Mesendoderm (in vitro differentiated cells): ENCODE measurements at regions not wholly inside any gene's neighbourhood (a gene's known extent, or its start where the extent isn't known, plus 50 kb on each side); places are given as distances from the start of the nearest gene placed in this dataset.

Experiments
- DNase-seq: peaks from one replicate; pipeline ENCODE4 v3.0.0; 2013
- H2AK5ac ChIP-seq: 2 replicates; pipeline ENCODE4 v1.6.1; 2013; ENCODE audit warnings: low read length, inconsistent platforms
- H2BK120ac ChIP-seq: 2 replicates; pipeline ENCODE4 v1.6.1; 2013; ENCODE audit warnings: low read depth, mild to moderate bottlenecking, low read length, moderate library complexity, mixed read lengths
- H2BK15ac ChIP-seq: replicated peaks from 2 replicates; pipeline ENCODE4 v1.6.1; 2013; ENCODE audit warnings: low read depth, mild to moderate bottlenecking, moderate library complexity
- H2BK5ac ChIP-seq: 2 replicates; pipeline ENCODE4 v1.6.1; 2013; ENCODE audit warnings: low read length, inconsistent platforms
- H3K18ac ChIP-seq: 2 replicates; pipeline ENCODE4 v1.6.1; 2013; ENCODE audit warnings: mild to moderate bottlenecking, low read length, mixed read lengths
- H3K23ac ChIP-seq: one replicate; pipeline ENCODE4 v1.6.1; 2013; ENCODE audit warnings: low read length
- H3K27ac ChIP-seq: 2 replicates; pipeline ENCODE4 v1.5.1; 2013; ENCODE audit warnings: low read depth, mild to moderate bottlenecking, inconsistent platforms, low read length, moderate library complexity
- H3K27me3 ChIP-seq: 2 replicates; pipeline ENCODE4 v1.6.1; 2013; ENCODE audit warnings: low read length, control low read depth, mild to moderate bottlenecking, inconsistent platforms; ENCODE audit not compliant: insufficient read depth, poor library complexity
- H3K36me3 ChIP-seq: 2 replicates; pipeline ENCODE4 v1.6.1; 2013; ENCODE audit warnings: low read length, inconsistent platforms; ENCODE audit not compliant: control insufficient read depth, insufficient read depth
- H3K4ac ChIP-seq: one replicate; pipeline ENCODE4 v1.6.1; 2013; ENCODE audit warnings: low read depth, mild to moderate bottlenecking, low read length, moderate library complexity
- H3K4me1 ChIP-seq: 2 replicates; pipeline ENCODE4 v1.6.1; 2013; ENCODE audit warnings: low read depth, low read length, inconsistent platforms; ENCODE audit not compliant: control insufficient read depth
- H3K4me2 ChIP-seq: 2 replicates; pipeline ENCODE4 v1.6.1; 2013; ENCODE audit warnings: low read length
- H3K4me3 ChIP-seq: 2 replicates; pipeline ENCODE4 v1.5.1; 2013; ENCODE audit warnings: mild to moderate bottlenecking, low read length
- H3K56ac ChIP-seq: one replicate; pipeline ENCODE4 v1.6.1; 2013; ENCODE audit warnings: low read length
- H3K79me1 ChIP-seq: 2 replicates; pipeline ENCODE4 v1.6.1; 2013; ENCODE audit warnings: low read length, inconsistent platforms
- H3K79me2 ChIP-seq: 2 replicates; pipeline ENCODE4 v1.6.1; 2013; ENCODE audit warnings: mild to moderate bottlenecking, low read length; ENCODE audit not compliant: control insufficient read depth, insufficient read depth
- H3K9ac ChIP-seq: 2 replicates; pipeline ENCODE4 v1.6.1; 2013; ENCODE audit warnings: low read length, inconsistent platforms
- H4K5ac ChIP-seq: one replicate; pipeline ENCODE4 v1.6.1; 2013; ENCODE audit warnings: low read length
- H4K8ac ChIP-seq: one replicate; pipeline ENCODE4 v1.6.1; 2013; ENCODE audit warnings: low read depth, mild to moderate bottlenecking, control low read depth, low read length, moderate library complexity
- WGBS: extraction: QIAGEN DNeasy Blood & Tissue Kit; methylation state at CpG from one replicate; pipeline ENCODE4 v1.1.7; 2013; ENCODE audit warnings: low lambda C conversion rate, missing lambda C conversion rate; ENCODE audit not compliant: insufficient coverage; ENCODE audit errors: extremely low coverage; 5-methylcytosine and 5-hydroxymethylcytosine counted together

DNA sequence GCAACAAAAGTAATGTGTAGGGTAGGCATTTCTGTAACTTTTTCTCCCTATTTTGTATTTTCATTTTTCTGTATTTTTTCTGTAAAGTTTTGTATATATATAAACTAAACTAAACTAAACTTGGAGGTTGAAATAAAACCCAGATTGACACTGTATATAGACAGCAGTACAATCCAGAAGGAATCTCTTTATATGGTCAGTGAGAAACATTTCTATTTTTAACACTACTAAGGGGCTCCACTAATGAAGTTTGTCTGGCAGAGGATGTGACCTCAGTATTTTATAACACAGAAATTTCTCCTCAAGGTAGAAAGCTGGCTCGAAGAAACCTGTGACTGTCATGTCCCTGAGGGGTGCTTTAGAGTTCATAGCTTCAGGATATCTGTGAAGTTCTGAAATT is 959.2 kb downstream of the ADGRL3 start:
- WGBS = no CpG with 5 or more reads among the region's 1 CpG
- Histone ChIP-seq H3K36me3 (no peaks in the 10 kb centered on the region), H3K23ac (no peak overlapping the region), H3K18ac (no peak overlapping the region), H3K4me3 (no peak overlapping the region), H3K79me1 (no peaks in the 10 kb centered on the region), H3K27ac (no peak overlapping the region), H3K4me1 (no peaks in the 10 kb centered on the region), H3K56ac (no peak overlapping the region), H2BK15ac (no peak overlapping the region), H3K9ac (no peak overlapping the region), H3K79me2 (no peaks in the 10 kb centered on the region), H2BK5ac (no peak overlapping the region), H3K27me3 (no peaks in the 10 kb centered on the region), H4K8ac (no peak overlapping the region), H4K5ac (no peak overlapping the region), H2BK120ac (no peak overlapping the region), H3K4ac (no peak overlapping the region), H3K4me2 (no peak overlapping the region), H2AK5ac (no peak overlapping the region)
- DNase-seq = no peak

DNA sequence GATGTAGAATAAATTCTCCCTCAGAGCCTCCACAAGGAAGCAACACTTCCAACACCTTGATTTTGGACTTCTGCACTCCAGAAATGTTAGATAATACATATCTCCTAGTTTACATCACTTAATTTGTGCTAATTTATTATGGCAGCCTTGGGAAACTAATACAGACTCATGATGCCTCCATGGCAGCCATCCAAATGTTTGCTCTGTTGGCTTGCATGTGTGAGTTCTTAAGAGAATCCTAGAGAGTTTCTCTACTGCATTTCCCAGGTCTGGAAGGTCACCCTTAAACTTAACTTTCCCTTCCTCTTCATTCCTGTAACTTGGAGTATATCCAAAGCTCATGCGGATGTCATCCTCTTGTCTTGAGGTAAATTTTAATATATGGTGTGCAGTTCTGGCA is 956.1 kb downstream of the ADGRL3 start:
- Histone ChIP-seq H3K18ac (no peak overlapping the region), H3K27ac (no peak overlapping the region), H2BK120ac (no peak overlapping the region), H4K5ac (no peak overlapping the region), H3K9ac (no peak overlapping the region), H3K23ac (no peak overlapping the region), H3K79me2 (no peaks in the 10 kb centered on the region), H2BK15ac (no peak overlapping the region), H2AK5ac (no peak overlapping the region), H3K4me2 (no peak overlapping the region), H3K4me1 (no peaks in the 10 kb centered on the region), H3K36me3 (no peaks in the 10 kb centered on the region), H2BK5ac (no peak overlapping the region), H3K4ac (no peak overlapping the region), H3K56ac (no peak overlapping the region), H3K27me3 (no peaks in the 10 kb centered on the region), H4K8ac (no peak overlapping the region), H3K4me3 (no peak overlapping the region), H3K79me1 (no peaks in the 10 kb centered on the region)
- no CpG with 5 or more reads among the region's 1 CpG for WGBS
- DNase-seq = no peak

DNA sequence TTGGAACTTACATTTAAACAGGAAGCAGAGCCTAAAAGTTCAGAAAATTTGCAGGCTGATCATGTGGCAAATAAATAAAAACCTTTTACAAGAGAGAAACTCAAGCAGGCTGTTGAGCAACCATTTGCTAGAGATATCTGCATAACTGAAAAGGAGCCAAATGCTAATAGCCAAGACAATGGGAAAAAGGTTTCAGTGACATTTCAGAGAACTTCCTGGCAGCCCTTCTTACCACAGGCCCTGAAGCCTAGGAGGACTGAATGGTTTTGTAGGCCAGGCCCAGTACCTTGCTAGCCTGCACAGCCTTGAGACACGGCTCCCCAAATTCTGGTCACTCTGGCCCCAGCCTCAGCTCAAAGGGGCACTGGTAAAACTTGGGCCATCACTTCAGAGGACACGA is 945.1 kb downstream of the ADGRL3 start:
- no peak overlapping the region for H2BK120ac ChIP-seq
- no peak overlapping the region for H4K8ac ChIP-seq
- no peak overlapping the region for H3K18ac ChIP-seq
- no peak overlapping the region for H2BK15ac ChIP-seq
- DNase-seq = no peak
- H3K56ac ChIP-seq = no peak overlapping the region
- H3K27ac ChIP-seq = no peak overlapping the region
- H3K4me1 ChIP-seq = no peaks in the 10 kb centered on the region
- H3K4me3 ChIP-seq = no peak overlapping the region
- H3K4me2 ChIP-seq = no peak overlapping the region
- no peak overlapping the region for H2BK5ac ChIP-seq
- H3K79me1 ChIP-seq = no peaks in the 10 kb centered on the region
- no peak overlapping the region for H3K23ac ChIP-seq
- no peak overlapping the region for H3K4ac ChIP-seq
- WGBS = no CpG with 5 or more reads among the region's 2 CpGs
- no peak overlapping the region for H3K9ac ChIP-seq
- H3K36me3 ChIP-seq = no peaks in the 10 kb centered on the region
- H4K5ac ChIP-seq = no peak overlapping the region
- H3K79me2 ChIP-seq = no peaks in the 10 kb centered on the region
- no peaks in the 10 kb centered on the region for H3K27me3 ChIP-seq
- no peak overlapping the region for H2AK5ac ChIP-seq

DNA sequence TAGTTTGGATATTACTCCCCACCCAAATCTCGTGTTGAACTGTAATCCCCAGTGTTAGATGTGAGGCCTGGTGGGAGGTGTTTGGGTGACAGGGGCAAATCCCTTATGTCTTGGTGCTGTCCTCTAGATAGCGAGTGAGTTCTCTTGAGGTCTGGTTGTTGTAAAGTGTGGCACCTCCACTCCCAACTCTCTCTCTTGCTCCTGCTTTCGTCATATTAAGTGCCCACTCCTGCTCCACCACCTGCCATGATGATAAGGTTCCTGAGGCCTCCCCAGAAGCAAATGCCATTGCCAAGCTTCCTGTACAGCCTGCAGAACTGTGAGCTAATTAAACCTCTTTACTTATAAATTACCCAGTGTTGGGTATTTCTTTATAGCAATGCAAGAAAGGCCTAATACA is 944.3 kb downstream of the ADGRL3 start:
- Histone ChIP-seq H3K79me2 (no peaks in the 10 kb centered on the region), H2BK120ac (no peak overlapping the region), H2BK5ac (no peak overlapping the region), H3K4me2 (no peak overlapping the region), H2BK15ac (no peak overlapping the region), H3K56ac (no peak overlapping the region), H3K27me3 (no peaks in the 10 kb centered on the region), H3K23ac (no peak overlapping the region), H3K4ac (no peak overlapping the region), H3K36me3 (no peaks in the 10 kb centered on the region), H4K5ac (no peak overlapping the region), H2AK5ac (no peak overlapping the region), H3K9ac (no peak overlapping the region), H3K18ac (no peak overlapping the region), H4K8ac (no peak overlapping the region), H3K27ac (no peak overlapping the region), H3K4me3 (no peak overlapping the region), H3K79me1 (no peaks in the 10 kb centered on the region), H3K4me1 (no peaks in the 10 kb centered on the region)
- DNase-seq = no peak
- WGBS = no CpG with 5 or more reads among the region's 3 CpGs

DNA sequence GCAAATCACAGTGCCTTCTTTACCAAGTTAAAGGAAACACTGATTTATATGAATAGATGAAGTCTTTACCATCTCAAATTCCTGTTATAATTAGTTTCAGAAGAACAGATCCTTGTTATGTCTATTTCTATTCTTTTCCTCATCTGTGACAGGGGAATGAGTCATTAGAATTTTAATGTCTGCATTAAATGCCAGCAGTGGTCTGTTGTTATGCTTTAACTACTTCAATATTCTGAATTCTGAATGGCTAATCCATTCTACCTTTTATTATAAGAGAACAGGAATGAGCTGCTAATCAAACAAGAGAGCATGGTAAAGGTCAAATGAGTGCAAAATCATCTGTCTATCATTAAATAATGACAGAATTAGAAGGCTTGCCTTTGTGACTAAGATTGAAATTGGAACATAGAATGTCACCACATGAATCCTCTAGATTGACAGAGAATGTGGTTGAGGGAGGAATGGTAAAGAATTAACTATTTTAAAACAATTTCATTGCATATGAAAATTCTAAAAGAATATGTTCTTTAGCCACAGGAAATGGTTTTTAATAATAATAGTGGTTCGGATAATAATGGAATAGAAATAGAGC is 935.5 kb downstream of the ADGRL3 start:
- no peak overlapping the region for H3K18ac ChIP-seq
- H3K79me2 ChIP-seq = no peaks in the 10 kb centered on the region
- H2BK5ac ChIP-seq = no peak overlapping the region
- no peak overlapping the region for H2BK15ac ChIP-seq
- no peaks in the 10 kb centered on the region for H3K4me1 ChIP-seq
- 100% methylated on average over 1 of the region's 1 CpG for WGBS
- H3K4me2 ChIP-seq = no peak overlapping the region
- H4K5ac ChIP-seq = no peak overlapping the region
- H3K79me1 ChIP-seq = no peaks in the 10 kb centered on the region
- no peaks in the 10 kb centered on the region for H3K27me3 ChIP-seq
- H3K4me3 ChIP-seq = no peak overlapping the region
- H3K56ac ChIP-seq = no peak overlapping the region
- no peak overlapping the region for H2BK120ac ChIP-seq
- no peak overlapping the region for H2AK5ac ChIP-seq
- DNase-seq = no peak
- no peak overlapping the region for H3K23ac ChIP-seq
- H3K27ac ChIP-seq = no peak overlapping the region
- no peaks in the 10 kb centered on the region for H3K36me3 ChIP-seq
- H4K8ac ChIP-seq = no peak overlapping the region
- H3K9ac ChIP-seq = no peak overlapping the region
- H3K4ac ChIP-seq = no peak overlapping the region

DNA sequence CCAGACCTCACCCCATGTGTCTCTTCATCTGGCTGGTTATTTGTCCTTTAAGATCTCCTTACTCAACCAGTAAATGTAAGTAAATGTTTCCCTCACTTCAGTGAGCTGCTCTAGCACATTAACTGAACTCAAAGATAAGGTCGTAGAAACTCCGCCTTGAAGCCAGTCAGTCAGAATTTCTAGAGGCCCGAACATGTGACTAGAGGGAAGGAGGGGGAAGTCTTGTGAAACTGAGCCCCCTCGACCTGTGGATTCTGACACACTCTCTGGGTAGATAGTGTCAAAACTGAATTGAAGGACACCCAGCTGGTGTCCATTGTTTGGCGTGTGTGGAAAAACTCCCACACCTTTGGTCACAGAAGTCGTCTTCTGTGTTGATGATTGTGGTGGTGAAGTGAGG is 933.9 kb downstream of the ADGRL3 start:
- H3K4me1 ChIP-seq = no peaks in the 10 kb centered on the region
- no peak overlapping the region for H3K27ac ChIP-seq
- H2BK120ac ChIP-seq = no peak overlapping the region
- no peak overlapping the region for H3K18ac ChIP-seq
- H3K4me3 ChIP-seq = no peak overlapping the region
- no peaks in the 10 kb centered on the region for H3K79me2 ChIP-seq
- DNase-seq = no peak
- H2BK5ac ChIP-seq = no peak overlapping the region
- H3K23ac ChIP-seq = no peak overlapping the region
- no peak overlapping the region for H3K4ac ChIP-seq
- no peaks in the 10 kb centered on the region for H3K27me3 ChIP-seq
- H3K9ac ChIP-seq = no peak overlapping the region
- H2BK15ac ChIP-seq = no peak overlapping the region
- no peak overlapping the region for H2AK5ac ChIP-seq
- H4K5ac ChIP-seq = no peak overlapping the region
- H3K4me2 ChIP-seq = no peak overlapping the region
- H3K36me3 ChIP-seq = no peaks in the 10 kb centered on the region
- H3K56ac ChIP-seq = no peak overlapping the region
- no peak overlapping the region for H4K8ac ChIP-seq
- WGBS = no CpG with 5 or more reads among the region's 6 CpGs
- H3K79me1 ChIP-seq = no peaks in the 10 kb centered on the region
